Stimulated activated CD4-positive, alpha-beta T cell treated with anti-CD3 and anti-CD28 coated beads, Interleukin-4, amount 100 ng/mL, for 4 hours (primary cell): ENCODE measurements at regions not wholly inside any gene's neighbourhood (a gene's known extent, or its start where the extent isn't known, plus 50 kb on each side); places are given as distances from the start of the nearest gene placed in this dataset.
A peak's percentile ranks its signal among the peaks of the same experiment; 100 is the strongest.
"Not testable (repeated sequence)": the region's sequence is repeated elsewhere in the genome, so short reads cannot be mapped to it uniquely, and the experiment has no call there.

Experiments used
- DNase-seq, 2 experiments: peaks; one replicate each; pipeline ENCODE4 v3.0.0-alpha.2; 2020

DNA sequence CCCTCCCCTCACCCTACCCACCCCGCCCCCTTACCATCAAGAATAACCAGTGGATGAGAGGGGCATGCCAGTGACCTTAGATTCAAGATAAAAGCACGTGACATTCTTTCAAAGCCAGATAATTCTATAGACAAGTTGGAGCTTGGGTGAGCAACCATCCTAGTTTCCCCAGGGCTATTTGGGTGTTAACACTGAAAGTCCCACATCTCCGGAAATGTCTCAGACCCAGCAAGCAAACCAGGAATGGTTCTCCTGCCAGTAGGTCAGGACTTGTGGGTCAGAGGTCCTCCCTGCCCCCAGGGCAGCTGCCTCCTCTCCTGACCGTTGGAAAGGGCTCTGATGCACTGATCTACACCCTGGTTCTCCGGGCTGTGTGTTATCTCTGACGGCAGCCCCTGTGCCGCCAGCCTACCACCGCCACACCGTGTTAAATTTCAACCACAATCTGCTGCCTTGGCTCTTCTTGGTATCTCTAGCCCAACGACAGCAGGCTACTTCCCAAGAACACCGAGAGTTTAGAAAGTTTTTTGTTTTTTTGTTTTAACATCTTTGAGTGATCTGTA, 287.0 kb downstream of the BCL2L11 start:
- DNase-seq = not testable (repeated sequence)

DNA sequence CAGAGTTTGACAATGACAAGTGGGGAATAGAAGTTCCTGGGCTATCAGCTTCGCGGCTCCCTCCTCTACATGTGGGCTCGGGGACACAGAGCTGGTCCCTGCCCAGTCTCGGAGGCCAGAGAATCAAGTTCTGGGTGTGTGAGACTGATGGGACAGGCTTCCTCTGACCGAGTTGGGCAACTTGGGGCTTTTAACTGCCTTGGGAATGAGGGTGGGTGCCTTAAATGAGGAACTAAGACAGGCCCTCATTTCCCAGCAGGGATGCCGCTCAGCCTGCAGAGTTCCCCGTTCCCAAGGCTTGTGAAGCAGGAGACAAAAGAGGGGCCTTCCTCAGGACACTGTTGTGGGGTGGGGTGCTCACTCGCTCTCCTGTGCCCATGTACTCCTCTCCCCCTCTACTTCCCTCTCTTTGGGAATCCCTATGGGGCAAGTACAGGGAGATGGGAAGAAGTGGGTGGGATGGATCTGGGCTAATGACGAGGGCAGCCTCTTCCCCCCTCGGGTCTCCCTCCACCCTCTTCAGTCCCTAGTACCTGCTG, 290.2 kb downstream of the BCL2L11 start:
- not testable (repeated sequence) for DNase-seq

DNA sequence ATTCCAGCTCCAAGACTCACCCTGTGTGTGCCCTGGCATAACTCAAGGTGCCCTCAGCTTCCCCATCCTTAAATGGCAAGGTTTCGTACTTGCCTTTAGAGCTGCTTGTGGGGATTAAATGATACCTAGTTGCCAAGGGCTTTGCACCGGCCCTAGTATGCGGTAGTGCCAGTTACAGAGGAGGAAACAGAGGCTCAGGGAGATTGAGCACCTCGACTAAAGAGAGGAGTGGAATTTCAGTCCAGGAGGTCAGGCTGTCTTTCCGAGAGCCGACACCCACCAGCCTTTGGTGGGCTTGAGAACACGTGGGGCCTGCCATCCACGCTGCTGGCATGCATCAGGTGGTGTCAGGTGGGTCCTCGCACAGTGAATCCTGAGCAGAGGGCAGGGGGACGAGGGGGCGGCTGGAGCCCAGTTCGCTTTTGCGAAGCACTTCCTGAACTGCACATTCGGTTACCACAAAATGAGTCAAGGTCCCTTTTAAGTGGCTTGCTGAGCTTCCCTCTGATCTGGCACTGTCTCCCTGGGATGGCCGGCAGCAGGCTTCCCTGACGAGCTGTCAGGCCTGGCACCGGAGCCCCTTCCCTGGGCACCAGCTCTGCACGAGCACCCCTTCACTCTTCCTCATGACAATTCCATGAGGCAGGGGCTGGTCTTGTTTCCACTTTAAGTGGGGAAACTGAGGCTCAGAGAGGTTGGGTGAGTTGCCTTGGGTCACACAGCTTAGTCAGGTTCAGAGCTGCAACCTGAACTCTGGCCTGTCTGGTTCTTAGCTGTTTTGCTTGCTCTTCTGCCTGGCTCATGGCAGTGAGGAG, 291.4 kb downstream of the BCL2L11 start:
- not testable (repeated sequence) for DNase-seq

DNA sequence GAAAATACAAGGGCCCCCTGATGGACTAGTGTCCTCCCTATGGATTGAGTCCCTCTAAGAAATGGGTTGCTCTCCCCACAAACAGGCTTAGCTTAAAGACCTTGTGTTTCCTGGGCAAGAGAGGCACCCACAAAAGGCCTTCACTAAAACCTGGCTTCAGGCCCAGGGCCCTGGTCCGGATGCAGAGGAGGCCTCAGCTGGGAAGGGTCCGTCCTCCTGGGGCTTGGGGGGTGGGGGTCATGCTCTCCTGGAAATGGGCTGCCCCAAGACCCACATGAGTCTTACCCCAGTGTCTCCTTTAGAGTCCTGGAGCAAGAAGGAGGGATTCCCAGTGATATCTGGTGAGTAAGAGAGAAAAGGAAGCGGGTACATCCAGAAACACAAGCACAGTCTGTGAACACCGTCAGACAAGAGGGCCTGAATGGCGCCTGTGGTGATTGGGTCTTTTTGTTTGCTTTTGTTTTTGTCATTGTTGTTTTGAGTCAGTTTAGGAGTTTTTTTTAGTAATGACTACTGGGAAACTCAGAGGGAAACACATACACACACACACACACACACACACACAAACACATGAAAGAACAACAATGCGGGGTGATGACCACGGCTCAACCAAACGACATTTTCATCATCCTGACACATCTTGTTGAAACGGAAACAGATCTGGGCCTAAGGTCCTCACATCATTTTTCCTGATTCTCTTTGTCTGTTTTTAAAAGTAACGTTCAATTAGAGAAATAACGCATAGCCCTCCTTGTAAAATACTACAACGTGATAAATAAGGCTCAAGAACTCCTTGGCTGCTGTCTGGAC, 292.3 kb downstream of the BCL2L11 start:
- DNase-seq = not testable (repeated sequence)

DNA sequence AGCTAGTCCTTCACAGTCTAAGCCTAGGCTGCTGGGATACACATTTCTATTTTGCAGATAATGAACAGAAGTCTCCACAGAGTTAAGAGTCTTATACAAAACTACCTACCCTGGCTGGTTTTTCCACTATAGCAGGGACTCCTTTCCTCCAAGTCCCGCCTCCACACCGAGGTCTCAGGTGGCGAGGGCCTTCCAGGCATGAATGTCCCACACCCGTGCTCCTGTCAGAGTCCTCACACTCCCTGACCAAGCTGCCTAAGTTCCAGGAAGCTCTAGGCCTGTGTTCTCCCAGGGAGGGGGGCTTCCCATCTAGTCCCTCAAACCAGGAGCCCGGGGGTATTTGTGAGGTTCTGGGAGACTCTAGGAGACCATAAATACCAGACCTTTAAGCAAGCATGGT, 293.2 kb downstream of the BCL2L11 start:
- DNase-seq = not testable (repeated sequence)

DNA sequence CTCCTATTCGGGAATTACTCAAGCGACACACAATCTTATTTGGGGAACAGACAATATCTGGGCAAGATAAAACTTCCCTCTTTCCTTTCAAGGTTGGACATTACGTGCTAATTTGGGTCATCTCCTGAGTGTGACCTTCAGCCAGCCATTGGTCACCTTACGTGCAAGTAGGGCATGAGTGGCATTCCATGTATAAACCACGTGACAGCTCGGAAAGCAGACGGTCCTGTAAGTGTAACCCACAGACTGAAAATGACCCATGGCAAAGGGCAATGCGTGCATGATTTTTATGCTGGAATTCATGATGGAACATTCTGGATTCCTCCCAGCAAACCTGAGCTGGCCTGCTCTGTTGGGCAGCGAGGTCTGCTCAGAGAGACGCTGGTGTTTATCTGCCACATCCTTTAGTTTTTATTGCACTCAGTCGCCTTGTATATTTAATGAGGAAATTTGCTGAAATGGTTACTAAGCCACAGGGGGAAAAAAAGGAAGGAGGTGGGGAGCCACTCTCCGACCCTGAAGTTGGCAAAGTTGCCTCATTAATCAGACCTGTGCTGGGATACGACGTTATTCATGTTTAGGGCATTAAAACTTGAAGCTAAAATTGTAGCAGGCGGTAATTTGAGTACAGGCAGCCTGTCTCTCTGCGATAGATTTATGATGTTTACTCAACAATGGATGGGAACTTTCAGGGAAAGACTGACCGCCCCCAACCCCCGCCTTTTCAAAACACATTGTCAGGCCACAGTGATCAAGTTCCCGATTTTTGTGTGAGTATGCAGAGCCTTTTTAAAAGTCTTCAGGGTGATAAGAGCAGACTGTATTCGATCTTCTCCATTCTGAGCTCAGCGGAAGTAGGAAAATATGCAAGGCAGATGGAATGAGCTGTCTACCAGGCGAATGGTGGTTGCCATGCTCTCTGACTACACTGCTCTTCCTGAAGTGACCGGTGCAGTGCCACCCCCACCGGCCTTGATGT, 295.3 kb downstream of the BCL2L11 start:
- not testable (repeated sequence) for DNase-seq

DNA sequence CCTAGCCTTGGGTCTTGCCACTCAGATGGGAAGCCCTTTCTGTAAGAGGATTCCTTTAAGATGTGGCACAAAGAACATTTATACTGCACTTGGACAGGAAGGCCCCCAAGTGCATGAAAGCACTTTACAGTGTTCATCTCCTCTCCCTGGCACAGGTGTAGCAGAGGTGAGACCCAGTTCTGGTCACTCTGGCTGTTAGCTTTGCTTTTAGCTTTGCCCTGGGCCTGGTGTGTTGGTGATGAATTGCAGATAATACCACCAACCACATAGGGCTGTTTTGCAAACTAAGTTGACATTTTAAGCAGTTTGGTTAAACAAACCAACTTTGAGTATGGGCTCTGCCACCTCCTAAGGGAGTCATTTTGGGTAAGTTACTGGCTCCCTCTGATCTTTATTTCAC, 296.3 kb downstream of the BCL2L11 start:
- DNase-seq = not testable (repeated sequence)

DNA sequence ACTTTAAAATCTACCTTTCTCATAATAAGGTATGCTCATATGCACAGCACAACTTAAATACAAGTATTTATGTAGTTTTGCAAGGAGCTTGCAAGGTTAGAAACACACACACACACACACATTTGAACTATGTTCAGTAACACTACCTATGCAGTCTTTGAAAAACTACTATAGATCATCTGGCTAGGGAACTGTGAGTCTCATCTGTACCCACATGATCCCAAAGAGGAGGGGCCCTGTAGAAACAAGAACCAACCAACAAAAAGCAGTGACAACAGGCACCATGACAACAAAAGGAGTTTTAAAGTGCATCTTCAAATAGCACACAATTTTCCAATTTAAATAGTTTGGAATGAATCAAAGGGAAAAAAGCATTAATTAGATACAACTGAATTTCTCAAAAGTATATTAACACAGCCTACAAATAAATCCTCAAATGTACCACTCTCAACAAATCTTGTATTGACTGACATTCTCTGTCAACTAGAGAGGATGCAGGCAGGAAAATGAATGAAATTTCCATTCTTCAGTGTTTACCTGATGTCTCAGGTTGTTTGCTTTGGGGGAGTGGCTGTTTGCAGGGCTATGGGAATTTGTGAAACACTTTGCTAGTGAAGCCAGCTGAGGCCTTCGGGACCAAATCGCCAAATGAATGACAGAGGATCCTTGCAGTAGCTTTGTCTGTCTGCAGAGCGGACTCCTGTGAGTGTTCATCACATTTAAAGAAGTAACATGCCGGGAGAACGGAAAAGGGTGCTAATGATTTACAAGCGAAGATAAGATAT, 297.6 kb downstream of the BCL2L11 start:
- not testable (repeated sequence) for DNase-seq

DNA sequence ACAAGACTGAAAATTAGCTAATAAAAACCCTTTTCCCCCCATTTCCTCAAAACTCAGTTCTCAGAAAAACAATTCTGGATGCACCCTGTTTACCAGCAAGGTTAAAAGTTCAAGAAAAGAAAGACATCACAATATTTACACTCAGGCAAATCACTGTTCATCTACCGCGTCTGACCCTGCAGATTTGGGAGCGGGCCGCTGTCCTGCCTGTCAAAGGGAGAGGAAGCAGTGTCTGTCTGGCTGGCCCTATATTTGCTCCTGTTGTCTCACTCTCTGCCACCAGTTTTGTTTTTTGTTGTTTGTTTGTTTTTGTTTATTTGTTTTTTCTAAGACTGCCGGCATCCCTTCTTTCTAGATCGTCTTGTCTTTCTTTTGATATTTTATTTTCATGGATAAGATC, 299.4 kb downstream of the BCL2L11 start:
- DNase-seq = not testable (repeated sequence)

DNA sequence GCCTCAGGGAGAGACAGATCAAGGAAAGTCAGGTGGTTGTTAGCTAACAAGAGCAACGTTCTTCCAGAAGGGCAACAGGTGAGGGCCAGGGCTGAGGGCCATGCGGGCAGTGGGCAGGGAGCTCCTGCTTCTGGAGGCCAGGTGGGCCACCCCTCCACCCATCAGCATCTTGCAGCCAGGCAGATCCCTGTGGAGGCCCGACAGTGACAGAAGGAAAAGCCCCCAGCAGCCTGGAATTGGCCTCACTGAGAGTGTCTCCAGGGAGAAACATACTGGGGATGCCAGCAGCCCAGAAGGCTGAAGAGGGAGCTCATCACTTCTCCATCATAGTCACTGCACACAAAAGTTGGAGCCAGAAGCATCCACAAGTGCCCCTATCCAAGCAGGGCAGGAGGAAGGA, 300.1 kb downstream of the BCL2L11 start:
- DNase-seq = not testable (repeated sequence)

DNA sequence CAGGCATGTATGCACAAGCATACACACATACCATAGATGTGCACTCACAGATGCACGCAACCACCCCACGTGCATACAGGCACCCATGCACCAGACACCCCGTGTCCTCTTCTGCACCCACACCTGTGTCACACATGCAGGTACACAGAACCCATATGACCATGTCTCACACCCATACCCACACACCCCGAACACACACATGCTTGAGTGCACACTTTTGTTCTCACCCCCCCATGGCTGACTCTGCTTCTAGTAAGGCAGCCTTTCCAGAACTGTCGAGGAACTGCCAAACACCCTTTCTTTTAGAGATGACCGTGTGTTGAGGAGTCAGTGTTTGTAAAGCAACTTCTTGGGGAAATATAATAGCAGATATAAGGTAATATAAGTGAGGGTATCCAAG, 301.2 kb downstream of the BCL2L11 start:
- peak in 1 of 2 experiments; percentile 8 for DNase-seq

DNA sequence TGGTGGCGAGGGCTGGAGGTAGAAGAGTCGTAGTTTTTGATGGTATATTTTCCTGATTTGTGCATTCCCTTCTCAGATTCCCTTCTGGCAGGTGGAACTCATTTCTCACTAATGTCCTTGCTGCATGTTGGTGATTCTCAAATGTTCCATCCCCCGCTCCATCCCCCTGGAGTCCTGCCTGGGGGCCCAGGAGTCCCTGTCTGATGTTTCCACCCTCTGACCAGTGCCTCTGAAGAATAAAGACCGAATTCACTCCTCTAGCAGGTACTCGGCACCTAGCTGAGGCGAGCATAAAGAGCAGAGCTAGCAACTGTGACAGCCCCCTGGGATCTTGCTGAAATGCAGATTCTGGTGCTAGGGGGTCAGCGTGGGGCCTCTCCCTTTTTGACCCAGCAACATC, 301.8 kb downstream of the BCL2L11 start:
- DNase-seq = not testable (repeated sequence)

DNA sequence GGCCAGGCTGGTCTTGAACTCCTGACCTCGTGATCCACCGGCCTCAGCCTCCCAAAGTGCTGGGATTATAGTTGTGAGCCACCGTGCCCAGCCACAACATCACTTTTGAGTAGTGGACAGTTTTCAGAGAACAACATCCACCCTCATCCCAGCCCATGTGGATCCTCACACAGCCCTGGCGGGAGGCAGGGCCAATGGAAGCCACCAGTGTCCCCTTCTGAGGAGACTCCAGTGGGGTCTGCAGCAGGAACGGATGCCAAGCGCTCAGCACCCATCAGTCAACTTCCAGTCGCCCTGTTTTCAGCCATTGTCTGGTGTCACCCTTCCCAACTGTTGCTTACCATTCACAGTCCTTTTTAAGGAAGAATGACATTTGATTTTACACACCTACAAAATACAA, 302.5 kb downstream of the BCL2L11 start:
- DNase-seq = not testable (repeated sequence)

DNA sequence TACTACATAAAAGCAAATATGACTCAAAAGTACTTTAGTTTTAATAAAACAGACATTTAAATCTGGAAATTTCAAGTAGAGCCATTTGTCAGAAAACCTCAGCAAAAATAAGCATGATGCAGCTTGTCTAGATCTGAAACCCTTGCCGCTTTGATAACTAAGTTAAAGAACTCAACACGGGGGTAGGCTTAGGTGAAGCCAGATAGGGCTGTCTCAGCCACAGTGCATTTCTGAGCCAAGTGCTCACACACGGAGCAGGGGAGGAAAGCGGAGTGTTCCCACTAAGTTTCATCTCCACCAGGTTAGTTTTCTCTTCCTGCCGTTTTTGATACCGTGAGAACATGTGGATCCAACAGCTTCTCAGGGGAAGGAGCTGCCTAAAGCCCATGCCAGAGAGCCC, 303.5 kb downstream of the BCL2L11 start:
- DNase-seq = not testable (repeated sequence)

DNA sequence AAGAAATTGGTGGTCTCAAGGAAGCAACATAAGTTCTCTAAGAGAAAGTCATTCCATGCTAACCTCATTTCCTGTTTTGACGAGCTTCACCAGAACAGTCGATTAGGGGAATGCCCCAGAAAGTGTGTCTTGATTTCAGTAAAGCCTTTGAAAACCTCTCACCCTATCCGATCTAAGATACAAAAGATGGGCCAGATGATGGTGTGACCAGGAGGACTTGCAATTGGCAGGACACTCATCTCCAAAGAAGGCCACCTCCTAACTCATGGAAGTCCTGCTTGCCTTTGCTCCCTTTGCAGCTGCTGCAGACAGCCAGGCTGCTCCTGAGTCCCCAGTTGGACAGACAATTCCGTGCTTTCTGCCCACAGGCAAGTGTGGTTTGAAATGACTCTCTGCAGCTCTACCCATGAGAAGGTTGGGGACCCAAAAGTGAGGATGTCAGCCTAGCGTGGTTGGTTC, 304.2 kb downstream of the BCL2L11 start:
- peak; percentile 37 to 41 for DNase-seq

DNA sequence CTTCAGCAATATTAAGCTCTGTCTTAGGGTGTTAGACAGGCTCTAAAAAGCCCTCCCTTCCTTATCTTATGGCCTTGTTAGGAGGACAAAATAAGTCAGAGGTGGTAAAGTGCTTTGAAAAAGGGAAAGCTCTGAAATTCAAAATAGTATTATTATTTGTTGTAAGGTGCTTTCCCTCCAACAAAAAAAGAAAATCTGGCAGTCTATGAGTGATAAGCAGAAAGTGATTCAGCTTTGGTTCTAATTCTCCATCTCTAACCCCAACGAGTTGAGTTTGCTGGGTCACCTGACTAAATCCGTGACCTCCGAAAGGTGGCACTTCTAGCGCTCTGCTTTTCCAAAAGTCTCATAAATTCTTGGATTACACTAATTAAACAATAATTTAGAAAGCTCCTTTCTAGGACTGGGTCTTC, 305.1 kb downstream of the BCL2L11 start:
- not testable (repeated sequence) for DNase-seq

DNA sequence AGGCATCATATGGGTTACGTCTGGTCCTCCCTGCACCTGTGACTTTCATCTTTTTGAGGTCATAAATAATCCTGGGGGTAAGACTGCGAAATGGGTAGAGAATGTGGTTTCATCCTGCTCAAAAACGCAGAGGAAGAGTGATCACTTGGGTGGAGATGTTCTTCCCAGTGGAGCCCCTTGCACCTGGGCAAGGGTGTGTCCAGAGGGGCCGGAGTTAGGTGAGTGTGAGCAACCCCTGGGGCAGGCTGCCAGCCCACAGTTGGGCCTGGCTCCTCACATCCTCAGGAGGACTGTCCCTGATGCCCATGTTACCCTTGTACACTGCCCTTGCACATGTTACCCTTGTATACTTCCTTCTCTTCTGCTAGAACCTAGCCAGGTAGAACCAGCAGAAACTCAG, 306.6 kb downstream of the BCL2L11 start:
- DNase-seq = not testable (repeated sequence)

DNA sequence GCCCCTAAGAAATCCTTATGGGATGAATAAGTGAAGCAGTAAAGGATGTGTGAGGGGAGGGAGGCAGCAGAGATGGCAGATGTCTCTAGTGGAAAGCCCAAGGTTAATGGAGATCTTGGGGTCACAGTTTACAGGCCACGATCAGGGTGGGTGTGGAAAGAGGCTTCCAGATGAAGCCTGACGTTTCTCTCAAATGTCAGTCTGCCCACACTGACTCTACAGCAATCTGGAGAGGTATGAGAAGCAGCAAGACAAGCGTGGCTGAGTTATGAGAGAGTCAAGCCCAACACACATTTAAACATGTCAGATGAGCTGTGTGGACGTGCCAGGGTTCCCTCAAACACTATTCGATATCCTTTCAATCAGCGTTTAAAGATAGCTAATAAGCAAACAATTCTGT, 308.2 kb downstream of the BCL2L11 start:
- peak in 1 of 2 experiments; percentile 8 for DNase-seq

DNA sequence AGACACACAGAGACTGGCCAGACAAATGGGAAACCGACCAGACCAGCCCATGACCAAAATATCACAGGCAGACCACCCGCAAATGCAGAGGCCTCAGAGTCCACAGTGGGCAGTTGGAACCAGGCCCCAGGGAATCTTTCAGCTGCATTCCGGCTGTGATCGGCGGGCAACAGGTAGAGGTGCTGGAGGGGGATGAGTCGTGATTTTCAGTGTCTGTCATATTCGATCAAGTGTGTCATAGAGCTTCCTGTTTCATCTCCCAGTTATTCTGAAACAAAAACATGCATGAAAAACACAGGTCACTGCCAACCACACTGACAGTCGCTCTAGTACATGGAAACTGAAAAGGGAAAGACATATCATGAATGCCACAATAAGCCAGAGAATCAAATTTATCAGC, 308.6 kb downstream of the BCL2L11 start:
- DNase-seq = not testable (repeated sequence)

DNA sequence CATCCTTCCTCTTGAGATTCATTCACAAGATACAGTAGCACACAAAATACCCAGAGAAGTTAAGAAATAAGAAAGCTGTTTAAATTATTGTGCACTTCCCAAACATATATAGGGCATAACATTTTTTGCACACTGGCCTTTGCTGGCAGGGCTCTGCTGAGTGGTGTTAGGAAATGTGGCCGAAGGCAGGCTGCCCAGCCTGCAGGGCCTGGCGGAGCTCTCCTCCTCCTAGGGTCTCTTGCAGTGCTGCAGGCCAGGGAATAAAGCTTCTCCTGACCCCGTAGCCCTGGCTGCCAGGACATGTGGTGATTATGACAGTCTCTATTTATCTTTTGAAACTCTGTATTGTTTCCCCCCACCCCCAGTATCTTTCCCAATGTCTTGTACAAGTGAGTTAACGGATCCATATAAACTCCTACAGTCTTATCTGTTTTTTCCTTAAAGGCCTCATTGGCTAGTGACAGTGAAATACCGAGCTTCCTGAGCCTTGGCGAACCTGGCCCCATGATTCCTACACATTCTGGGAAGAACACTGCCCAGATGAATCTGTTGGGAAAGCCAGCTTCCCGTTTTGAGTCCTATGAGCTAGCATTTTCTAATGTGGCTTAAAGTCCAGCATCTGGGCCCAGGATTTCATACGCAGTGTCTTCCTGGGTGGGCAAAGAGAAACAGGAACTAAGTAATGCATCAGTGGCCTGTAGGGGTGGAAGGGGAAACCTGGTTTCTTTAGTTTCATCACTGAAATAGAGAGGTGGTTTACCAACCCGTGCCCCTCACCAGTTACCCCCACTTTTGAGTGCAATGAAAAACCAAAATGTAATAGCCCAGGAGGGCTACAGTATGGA, 310.3 kb downstream of the BCL2L11 start:
- DNase-seq = not testable (repeated sequence)
